DND-41 (cell line): ENCODE measurements at regions not wholly inside any gene's neighbourhood (a gene's known extent, or its start where the extent isn't known, plus 50 kb on each side); places are given as distances from the start of the nearest gene placed in this dataset.

Experiments
- EZH2 ChIP-seq: IDR thresholded peaks from 3 replicates; pipeline ENCODE4 v1.6.1; 2012; ENCODE audit warnings: borderline replicate concordance, low read depth, mild to moderate bottlenecking, moderate library complexity, low read length, inconsistent platforms; ENCODE audit not compliant: severe bottlenecking
- TF ChIP-seq, protein P1 (sequence below): IDR thresholded peaks from 2 replicates; pipeline ENCODE4 v1.5.1; 2012; ENCODE audit warnings: borderline replicate concordance, low read length, moderate library complexity, mild to moderate bottlenecking; ENCODE audit not compliant: poor library complexity, severe bottlenecking; ENCODE audit errors: extremely low read depth

DNA sequence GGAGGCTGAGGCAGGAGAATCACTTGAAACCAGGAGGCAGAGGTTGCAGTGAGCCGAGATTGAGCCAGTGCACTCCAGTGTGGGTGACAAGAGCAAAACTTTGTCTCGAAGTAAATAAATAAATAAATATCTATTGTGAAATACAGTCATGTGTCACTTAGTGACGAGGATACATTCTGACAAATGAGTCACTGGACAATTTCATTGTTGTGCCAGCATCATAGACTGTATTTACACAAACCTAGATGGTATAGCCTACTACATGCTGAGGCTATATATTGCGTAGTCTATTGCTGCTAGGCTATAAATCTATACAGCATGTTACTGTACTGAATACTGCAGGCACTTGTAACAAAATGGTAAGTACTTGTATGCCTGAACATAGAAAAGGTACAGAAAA lies 61.1 kb upstream of the CCL21 start:
- TF ChIP-seq, protein P1, sequence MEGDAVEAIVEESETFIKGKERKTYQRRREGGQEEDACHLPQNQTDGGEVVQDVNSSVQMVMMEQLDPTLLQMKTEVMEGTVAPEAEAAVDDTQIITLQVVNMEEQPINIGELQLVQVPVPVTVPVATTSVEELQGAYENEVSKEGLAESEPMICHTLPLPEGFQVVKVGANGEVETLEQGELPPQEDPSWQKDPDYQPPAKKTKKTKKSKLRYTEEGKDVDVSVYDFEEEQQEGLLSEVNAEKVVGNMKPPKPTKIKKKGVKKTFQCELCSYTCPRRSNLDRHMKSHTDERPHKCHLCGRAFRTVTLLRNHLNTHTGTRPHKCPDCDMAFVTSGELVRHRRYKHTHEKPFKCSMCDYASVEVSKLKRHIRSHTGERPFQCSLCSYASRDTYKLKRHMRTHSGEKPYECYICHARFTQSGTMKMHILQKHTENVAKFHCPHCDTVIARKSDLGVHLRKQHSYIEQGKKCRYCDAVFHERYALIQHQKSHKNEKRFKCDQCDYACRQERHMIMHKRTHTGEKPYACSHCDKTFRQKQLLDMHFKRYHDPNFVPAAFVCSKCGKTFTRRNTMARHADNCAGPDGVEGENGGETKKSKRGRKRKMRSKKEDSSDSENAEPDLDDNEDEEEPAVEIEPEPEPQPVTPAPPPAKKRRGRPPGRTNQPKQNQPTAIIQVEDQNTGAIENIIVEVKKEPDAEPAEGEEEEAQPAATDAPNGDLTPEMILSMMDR: no peak
- TF ChIP-seq EZH2: no peak
